HepG2 (cell line): ENCODE measurements at regions not wholly inside any gene's neighbourhood (a gene's known extent, or its start where the extent isn't known, plus 50 kb on each side); places are given as distances from the start of the nearest gene placed in this dataset.

Experiments used
- ATAC-seq: fragments of 200-7000 bp; cut with Tn5 transposase; 3 replicates; pipeline ENCODE4 v1.9.1; 2020; ENCODE audit warnings: mild to moderate bottlenecking, moderate library complexity
- BruUV-seq: library from RNA; stranded (reverse); fragments of 400-500 nt; replicated peaks from 2 replicates; lab custom pipeline; 2021; lab: Mats Ljungman, UMichigan
- CTCF ChIA-PET: fragments of 300-600 bp; formaldehyde crosslinking; extraction: SDS; loops from one replicate; lab custom pipeline; 2021; ENCODE audit warnings: low total read pairs, inconsistent platforms, low intra/inter-chr PET ratio; lab: Yijun Ruan, JAX
- POLR2A ChIA-PET: fragments of 350-600 bp; sonication (Branson Sonifier 250); formaldehyde crosslinking; loops from one replicate; lab custom pipeline; 2020; ENCODE audit warnings: antibody characterized with exemption, inconsistent platforms; lab: Yijun Ruan, JAX
- DNase-seq: peaks from one replicate; pipeline ENCODE4 v3.0.0-alpha.2; 2015; ENCODE audit warnings: low spot score
- FAIRE-seq: peaks from 3 replicates; lab custom pipeline; 2011; peaks lifted over from hg19 to GRCh38; lab: Jason Lieb, UNC
- H2AFZ ChIP-seq: one replicate; pipeline ENCODE4 v1.6.1; 2011; ENCODE audit warnings: low read length, inconsistent platforms
- H3K27ac ChIP-seq: fragments of 300-600 bp; 3 replicates; pipeline ENCODE4 v1.8.0; 2011; ENCODE audit warnings: mixed run types, mild to moderate bottlenecking, mixed read lengths, low read length, inconsistent platforms; ENCODE audit not compliant: insufficient read depth; ENCODE audit errors: extremely low read length
- H3K27me3 ChIP-seq, 2 experiments: fragments of 200-600 bp in 1 of 2; 2 replicates in 1 of 2; 3 replicates in 1 of 2; pipeline versions ENCODE4 v1.6.0 to v1.8.0; 2011; ENCODE audit warnings: low read length in 2 of 2, mild to moderate bottlenecking in 2 of 2, moderate library complexity in 2 of 2, inconsistent platforms in 1 of 2; ENCODE audit not compliant: insufficient read depth in 2 of 2, control insufficient read depth in 1 of 2
- H3K36me3 ChIP-seq, 2 experiments: fragments of 200-600 bp in 1 of 2; replicated peaks in 1 of 2; 2 replicates in 1 of 2; 3 replicates in 1 of 2; pipeline versions ENCODE4 v1.5.1 to v1.8.0; 2011; ENCODE audit warnings: low read length in 2 of 2, inconsistent platforms in 1 of 2; ENCODE audit not compliant: insufficient read depth in 2 of 2, control insufficient read depth in 1 of 2
- H3K4me1 ChIP-seq: 2 replicates; pipeline ENCODE4 v1.5.1; 2012; ENCODE audit warnings: low read length, inconsistent platforms; ENCODE audit not compliant: insufficient read depth
- H3K4me2 ChIP-seq: 2 replicates; pipeline ENCODE4 v1.6.0; 2011; ENCODE audit warnings: low read depth, low read length, inconsistent platforms
- H3K4me3 ChIP-seq, 3 experiments: fragments of 200-600 bp in 1 of 3; sonication (generic), shearing (Covaris generic) in 1 of 3; replicated peaks in 1 of 3; 2 replicates each; pipeline ENCODE4 v1.5.1; 2011 to 2016; ENCODE audit warnings: low read length in 3 of 3, inconsistent platforms in 2 of 3, low read depth in 2 of 3, mild to moderate bottlenecking in 2 of 3, control low read depth in 1 of 3, mixed read lengths in 1 of 3; ENCODE audit not compliant: insufficient read depth in 1 of 3
- H3K79me2 ChIP-seq: one replicate; pipeline ENCODE4 v1.6.1; 2011; ENCODE audit warnings: low read length, inconsistent platforms; ENCODE audit not compliant: insufficient read depth
- H3K9ac ChIP-seq: 2 replicates; pipeline ENCODE4 v1.6.0; 2011; ENCODE audit warnings: mild to moderate bottlenecking, low read depth, low read length, inconsistent platforms; ENCODE audit not compliant: insufficient read depth
- H3K9me3 ChIP-seq: 2 replicates; pipeline ENCODE4 v1.5.1; 2012; ENCODE audit warnings: mild to moderate bottlenecking, low read length
- H4K20me1 ChIP-seq: 2 replicates; pipeline ENCODE4 v1.6.0; 2011; ENCODE audit warnings: inconsistent platforms, mild to moderate bottlenecking, low read length, moderate library complexity; ENCODE audit not compliant: insufficient read depth
- CREM ChIP-seq, 2 experiments: sonication (generic) in 1 of 2; formaldehyde crosslinking in 1 of 2; IDR thresholded peaks; 2 replicates each; pipeline versions ENCODE4 v1.4.0 to v1.6.1; 2016 to 2020; ENCODE audit warnings: antibody characterized with exemption in 1 of 2, mild to moderate bottlenecking in 1 of 2, missing genetic modification reagents in 1 of 2
- NFYC ChIP-seq: IDR thresholded peaks from 2 replicates; pipeline ENCODE4 v1.6.1; 2016; ENCODE audit warnings: missing genetic modification reagents, missing compliant biosample characterization
- RFXANK ChIP-seq: IDR thresholded peaks from 2 replicates; pipeline ENCODE4 v1.6.1; 2016
- SRSF4 ChIP-seq: fragments of 200-400 bp; formaldehyde crosslinking; IDR thresholded peaks from one replicate; pipeline ENCODE4 v1.6.1; 2018; ENCODE audit warnings: mild to moderate bottlenecking, low read depth, low read length, moderate library complexity; ENCODE audit not compliant: poor library complexity, severe bottlenecking
- ZBTB8A ChIP-seq: sonication (generic); formaldehyde crosslinking; IDR thresholded peaks from 2 replicates; pipeline ENCODE4 v1.4.0; 2020; ENCODE audit warnings: mild to moderate bottlenecking, low read depth, missing genetic modification reagents, borderline replicate concordance
- ZFP41 ChIP-seq: sonication (generic); formaldehyde crosslinking; IDR thresholded peaks from 2 replicates; pipeline ENCODE4 v1.4.0; 2020; ENCODE audit warnings: mild to moderate bottlenecking, missing genetic modification reagents, borderline replicate concordance
- ZNF143 ChIP-seq: sonication (generic); formaldehyde crosslinking; IDR thresholded peaks from 2 replicates; pipeline ENCODE4 v1.4.0; 2020; ENCODE audit warnings: missing genetic modification reagents
- ZNF570 ChIP-seq: sonication (generic); formaldehyde crosslinking; IDR thresholded peaks from 2 replicates; pipeline ENCODE4 v1.4.0; 2020; ENCODE audit warnings: mild to moderate bottlenecking, missing genetic modification reagents, borderline replicate concordance
- WGBS: methylation state at CpG from one replicate; pipeline ENCODE4 v1.1.6; 2017; ENCODE audit warnings: low lambda C conversion rate; 5-methylcytosine and 5-hydroxymethylcytosine counted together
- in situ Hi-C: cut with HindIII; loops from 2 replicates; pipeline ENCODE4 v1.10.0; 2017; ENCODE audit warnings: low pct_unique_long_range_greater_than_20kb; ENCODE audit not compliant: extremely low pct_ligation_motif_present
- intact Hi-C: fragments of 100-400 bp; cut with micrococcal nuclease; formaldehyde crosslinking; loops from one replicate; pipeline ENCODE4 v1.10.0; 2022; ENCODE audit not compliant: unreplicated experiment
- TF ChIP-seq, protein P1 (sequence below): sonication (generic); formaldehyde crosslinking; IDR thresholded peaks from 2 replicates; pipeline ENCODE4 v1.4.0; 2020; ENCODE audit warnings: missing genetic modification reagents, borderline replicate concordance
- TF ChIP-seq, protein P2 (sequence below): sonication (generic); formaldehyde crosslinking; IDR thresholded peaks from 2 replicates; pipeline ENCODE4 v1.8.0; 2022; ENCODE audit warnings: low read depth, missing genetic modification reagents

DNA sequence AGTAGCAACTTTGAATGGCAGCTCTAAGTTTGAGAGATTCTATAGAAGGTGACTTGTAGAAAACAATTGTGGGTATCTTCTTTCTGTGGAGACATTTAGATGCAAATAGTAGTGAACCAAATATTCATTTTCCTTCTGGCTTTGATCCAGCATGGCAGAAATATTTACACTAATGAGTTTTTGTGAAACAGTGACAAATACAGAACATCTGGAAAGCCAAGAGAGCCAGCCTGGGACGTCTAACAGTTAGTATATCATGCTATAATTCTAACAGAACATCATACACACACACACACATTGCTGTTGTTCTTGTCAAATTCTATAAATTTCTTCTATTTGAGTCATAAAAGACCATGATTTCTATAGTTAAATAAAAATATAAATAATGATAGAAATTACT lies 1777.9 kb downstream of the ARAP2 start (continued):
- TF ChIP-seq ZNF570 (CRISPR knock-in tag), result no peak
- TF ChIP-seq SRSF4, result no peak
- TF ChIP-seq, all 625 proteins: peak for 0

DNA sequence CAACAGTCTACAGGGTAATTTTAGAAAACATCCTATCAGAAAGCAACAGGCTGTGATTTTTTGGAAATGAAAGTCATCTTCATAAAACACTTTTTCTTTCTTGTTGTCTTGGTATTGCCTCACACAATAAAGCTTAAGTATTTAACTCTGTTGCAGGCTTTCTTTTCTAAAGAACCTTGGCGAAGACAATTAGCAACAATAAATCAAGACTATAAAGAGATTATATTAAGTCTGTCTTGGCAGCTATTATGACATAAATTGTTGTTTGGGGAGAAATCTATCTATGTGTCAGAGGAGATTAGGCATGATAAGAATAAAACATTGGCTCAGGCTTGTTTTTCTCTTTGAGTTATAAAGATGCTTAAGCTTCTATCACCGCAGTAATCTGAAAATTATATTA lies 1774.8 kb downstream of the ARAP2 start:
- Histone ChIP-seq H3K4me2 (no peak overlapping the region), H3K27ac (no peak overlapping the region), H4K20me1 (no peaks in the 10 kb centered on the region), H3K27me3 (no peaks in the 10 kb centered on the region), H3K79me2 (no peaks in the 10 kb centered on the region), H3K36me3 (no peaks in the 10 kb centered on the region), H3K4me1 (no peaks in the 10 kb centered on the region), H3K9ac (no peak overlapping the region), H3K4me3 (no peak overlapping the region), H3K9me3 (peaks cover 12% of the 10 kb centered on the region; the same call in 1 of the 2 replicates), H2AFZ (no peak overlapping the region)
- in situ Hi-C loops, result no loop called here
- DNase-seq (no peak), FAIRE-seq (no peak), ATAC-seq (no peak)
- WGBS, result 55% methylated on average over 2 of the region's 2 CpGs
- no TSS peak for BruUV-seq
- TF ChIP-seq NFYC (no peak), RFXANK (CRISPR knock-in tag) (no peak), CREM (IDR thresholded peaks at IDR 0.05) (no peak), CREM (CRISPR knock-in tag; IDR thresholded peaks at IDR 0.05) (no peak), ZBTB8A (CRISPR knock-in tag) (no peak), ZFP41 (no peak), ZNF143 (CRISPR knock-in tag) (no peak)
- TF ChIP-seq, protein P1, sequence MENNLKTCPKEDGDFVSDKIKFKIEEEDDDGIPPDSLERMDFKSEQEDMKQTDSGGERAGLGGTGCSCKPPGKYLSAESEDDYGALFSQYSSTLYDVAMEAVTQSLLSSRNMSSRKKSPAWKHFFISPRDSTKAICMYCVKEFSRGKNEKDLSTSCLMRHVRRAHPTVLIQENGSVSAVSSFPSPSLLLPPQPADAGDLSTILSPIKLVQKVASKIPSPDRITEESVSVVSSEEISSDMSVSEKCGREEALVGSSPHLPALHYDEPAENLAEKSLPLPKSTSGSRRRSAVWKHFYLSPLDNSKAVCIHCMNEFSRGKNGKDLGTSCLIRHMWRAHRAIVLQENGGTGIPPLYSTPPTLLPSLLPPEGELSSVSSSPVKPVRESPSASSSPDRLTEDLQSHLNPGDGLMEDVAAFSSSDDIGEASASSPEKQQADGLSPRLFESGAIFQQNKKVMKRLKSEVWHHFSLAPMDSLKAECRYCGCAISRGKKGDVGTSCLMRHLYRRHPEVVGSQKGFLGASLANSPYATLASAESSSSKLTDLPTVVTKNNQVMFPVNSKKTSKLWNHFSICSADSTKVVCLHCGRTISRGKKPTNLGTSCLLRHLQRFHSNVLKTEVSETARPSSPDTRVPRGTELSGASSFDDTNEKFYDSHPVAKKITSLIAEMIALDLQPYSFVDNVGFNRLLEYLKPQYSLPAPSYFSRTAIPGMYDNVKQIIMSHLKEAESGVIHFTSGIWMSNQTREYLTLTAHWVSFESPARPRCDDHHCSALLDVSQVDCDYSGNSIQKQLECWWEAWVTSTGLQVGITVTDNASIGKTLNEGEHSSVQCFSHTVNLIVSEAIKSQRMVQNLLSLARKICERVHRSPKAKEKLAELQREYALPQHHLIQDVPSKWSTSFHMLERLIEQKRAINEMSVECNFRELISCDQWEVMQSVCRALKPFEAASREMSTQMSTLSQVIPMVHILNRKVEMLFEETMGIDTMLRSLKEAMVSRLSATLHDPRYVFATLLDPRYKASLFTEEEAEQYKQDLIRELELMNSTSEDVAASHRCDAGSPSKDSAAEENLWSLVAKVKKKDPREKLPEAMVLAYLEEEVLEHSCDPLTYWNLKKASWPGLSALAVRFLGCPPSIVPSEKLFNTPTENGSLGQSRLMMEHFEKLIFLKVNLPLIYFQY (CRISPR knock-in tag), result no peak
- TF ChIP-seq, protein P2, sequence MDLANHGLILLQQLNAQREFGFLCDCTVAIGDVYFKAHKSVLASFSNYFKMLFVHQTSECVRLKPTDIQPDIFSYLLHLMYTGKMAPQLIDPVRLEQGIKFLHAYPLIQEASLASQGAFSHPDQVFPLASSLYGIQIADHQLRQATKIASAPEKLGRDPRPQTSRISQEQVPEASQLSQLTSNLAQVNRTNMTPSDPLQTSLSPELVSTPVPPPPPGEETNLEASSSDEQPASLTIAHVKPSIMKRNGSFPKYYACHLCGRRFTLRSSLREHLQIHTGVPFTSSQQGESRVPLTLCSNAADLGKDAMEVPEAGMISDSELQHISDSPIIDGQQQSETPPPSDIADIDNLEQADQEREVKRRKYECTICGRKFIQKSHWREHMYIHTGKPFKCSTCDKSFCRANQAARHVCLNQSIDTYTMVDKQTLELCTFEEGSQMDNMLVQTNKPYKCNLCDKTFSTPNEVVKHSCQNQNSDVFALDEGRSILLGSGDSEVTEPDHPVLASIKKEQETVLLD (CRISPR knock-in tag), result no peak
- ChIA-PET POLR2A (no interaction called here), CTCF (no interaction called here)
- intact Hi-C loops, result no loop called here
